ENCODE measurements at regions not wholly inside any gene's neighbourhood (a gene's known extent, or its start where the extent isn't known, plus 50 kb on each side); places are given as distances from the start of the nearest gene placed in this dataset.
"Not testable (repeated sequence)": the region's sequence is repeated elsewhere in the genome, so short reads cannot be mapped to it uniquely, and the experiment has no call there.

GRCh38 chr1:214861615-214862014, 220.9 kb upstream of the KCNK2 start:
- no peak for DNase-seq (ENCODE audit: low spot score)

- DNase-seq (ENCODE audit: low spot score) = no peak
Observed at GRCh38 chr1:214862421-214862820, 220.1 kb upstream of the KCNK2 start.

GRCh38 chr1:214864896-214865688, 217.4 kb upstream of the KCNK2 start:
- no peak for DNase-seq (ENCODE audit: low spot score)

GRCh38 chr1:214870426-214870825, 212.1 kb upstream of the KCNK2 start:
- DNase-seq (ENCODE audit: low spot score) = not testable (repeated sequence)

GRCh38 chr1:214880956-214881355, 201.6 kb upstream of the KCNK2 start:
- DNase-seq (ENCODE audit: low spot score) = no peak

GRCh38 chr1:214882616-214883015, 199.9 kb upstream of the KCNK2 start:
- no peak for DNase-seq (ENCODE audit: low spot score)

GRCh38 chr1:214895011-214895600, 187.4 kb upstream of the KCNK2 start:
- DNase-seq (ENCODE audit: low spot score) = no peak

GRCh38 chr1:214896921-214897320, 185.6 kb upstream of the KCNK2 start:
- no peak for DNase-seq (ENCODE audit: low spot score)

GRCh38 chr1:214897581-214897980, 185.0 kb upstream of the KCNK2 start:
- DNase-seq (ENCODE audit: low spot score) = no peak

- DNase-seq (ENCODE audit: low spot score) = no peak
Observed at GRCh38 chr1:214898161-214898560, 184.4 kb upstream of the KCNK2 start.

- no peak for DNase-seq (ENCODE audit: low spot score)
Observed at GRCh38 chr1:214898718-214899117, 183.8 kb upstream of the KCNK2 start.

GRCh38 chr1:214899908-214900460, 182.6 kb upstream of the KCNK2 start:
- DNase-seq (ENCODE audit: low spot score) = no peak

- no peak for DNase-seq (ENCODE audit: low spot score)
Observed at GRCh38 chr1:214900590-214900989, 181.9 kb upstream of the KCNK2 start.

GRCh38 chr1:214901718-214902117, 180.8 kb upstream of the KCNK2 start:
- DNase-seq (ENCODE audit: low spot score) = no peak

GRCh38 chr1:214902636-214903320, 179.8 kb upstream of the KCNK2 start:
- no peak for DNase-seq (ENCODE audit: low spot score)

GRCh38 chr1:214912127-214912526, 170.4 kb upstream of the KCNK2 start:
- DNase-seq (ENCODE audit: low spot score) = no peak

GRCh38 chr1:214913966-214914365, 168.6 kb upstream of the KCNK2 start:
- no peak for DNase-seq (ENCODE audit: low spot score)

GRCh38 chr1:214917081-214917635, 165.4 kb upstream of the KCNK2 start:
- DNase-seq (ENCODE audit: low spot score) = no peak

GRCh38 chr1:214918745-214919144, 163.8 kb upstream of the KCNK2 start:
- DNase-seq (ENCODE audit: low spot score) = no peak

GRCh38 chr1:214920337-214920736, 162.2 kb upstream of the KCNK2 start:
- DNase-seq (ENCODE audit: low spot score) = no peak

- no peak for DNase-seq (ENCODE audit: low spot score)
Observed at GRCh38 chr1:214923278-214923915, 159.1 kb upstream of the KCNK2 start.

- no peak for DNase-seq (ENCODE audit: low spot score)
Observed at GRCh38 chr1:214927796-214928195, 154.7 kb upstream of the KCNK2 start.
